Endothelial cell of umbilical vein (primary cell): ENCODE measurements at regions not wholly inside any gene's neighbourhood (a gene's known extent, or its start where the extent isn't known, plus 50 kb on each side); places are given as distances from the start of the nearest gene placed in this dataset.

Experiments used
- BruUV-seq: library from RNA; stranded (reverse); fragments of 400-500 nt; replicated peaks from 2 replicates; lab custom pipeline; 2021; lab: Mats Ljungman, UMichigan
- CTCF ChIA-PET: fragments of 300-600, 350-600 bp; sonication (Branson Sonifier 250); formaldehyde crosslinking; loops from one replicate; lab custom pipeline; 2021; ENCODE audit warnings: antibody characterized with exemption, inconsistent platforms; lab: Charles Lee
- POLR2A ChIA-PET: fragments of 300-600, 350-600 bp; sonication (Branson Sonifier 250); formaldehyde crosslinking; loops from one replicate; lab custom pipeline; 2021; ENCODE audit warnings: antibody characterized with exemption, inconsistent platforms; lab: Charles Lee
- DNase-seq: peaks from one replicate; pipeline ENCODE4 v3.0.0-alpha.2; 2011; ENCODE audit warnings: low read depth, low spot score
- FAIRE-seq: peaks from 2 replicates; lab custom pipeline; 2011; peaks lifted over from hg19 to GRCh38; lab: Jason Lieb, UNC
- H2AFZ ChIP-seq: 2 replicates; pipeline ENCODE4 v1.6.0; 2012; ENCODE audit warnings: low read depth, low read length, control low read depth, inconsistent platforms
- H3K27ac ChIP-seq: 2 replicates; pipeline ENCODE4 v1.5.1; 2011; ENCODE audit warnings: low read depth, mild to moderate bottlenecking, control low read depth, low read length, moderate library complexity; ENCODE audit not compliant: insufficient read depth
- H3K27me3 ChIP-seq, 2 experiments: 2 replicates each; pipeline versions ENCODE4 v1.6.0 to v1.6.1; 2011; ENCODE audit warnings: low read length in 2 of 2, mixed read lengths in 1 of 2; ENCODE audit not compliant: control insufficient read depth in 2 of 2, insufficient read depth in 2 of 2
- H3K36me3 ChIP-seq, 2 experiments: 2 replicates in 1 of 2; 3 replicates in 1 of 2; pipeline ENCODE4 v1.5.1; 2011; ENCODE audit warnings: low read length in 2 of 2, mild to moderate bottlenecking in 1 of 2, moderate library complexity in 1 of 2; ENCODE audit not compliant: control insufficient read depth in 2 of 2, insufficient read depth in 2 of 2; ENCODE audit errors: extremely low read depth in 1 of 2
- H3K4me1 ChIP-seq: 3 replicates; pipeline ENCODE4 v1.5.1; 2011; ENCODE audit warnings: mild to moderate bottlenecking, low read length; ENCODE audit not compliant: control insufficient read depth, insufficient read depth; ENCODE audit errors: extremely low read depth
- H3K4me2 ChIP-seq: 2 replicates; pipeline ENCODE4 v1.6.1; 2011; ENCODE audit warnings: low read length, control low read depth, mixed read lengths; ENCODE audit not compliant: insufficient read depth
- H3K4me3 ChIP-seq, 3 experiments: fragments of 200-600 bp in 1 of 3; sonication (generic), shearing (Covaris generic) in 1 of 3; replicated peaks in 1 of 3; 2 replicates each; pipeline ENCODE4 v1.5.1; 2011 to 2016; ENCODE audit warnings: control low read depth in 3 of 3, low read length in 3 of 3, mild to moderate bottlenecking in 2 of 3, inconsistent platforms in 1 of 3, low read depth in 1 of 3, moderate library complexity in 1 of 3; ENCODE audit not compliant: insufficient read depth in 1 of 3
- H3K79me2 ChIP-seq: 2 replicates; pipeline ENCODE4 v1.6.0; 2012; ENCODE audit warnings: low read length, inconsistent platforms; ENCODE audit not compliant: control insufficient read depth, insufficient read depth
- H3K9ac ChIP-seq: replicated peaks from 2 replicates; pipeline ENCODE3; 2011; ENCODE audit warnings: low read length, control low read depth; ENCODE audit not compliant: insufficient read depth; ENCODE audit errors: extremely low read depth
- H3K9me1 ChIP-seq: replicated peaks from 3 replicates; pipeline ENCODE4 v1.6.0; 2011; ENCODE audit warnings: mild to moderate bottlenecking, low read length; ENCODE audit not compliant: control insufficient read depth, insufficient read depth; ENCODE audit errors: extremely low read depth
- H3K9me3 ChIP-seq: replicated peaks from 2 replicates; pipeline ENCODE4 v1.5.1; 2012; ENCODE audit warnings: low read length, inconsistent platforms; ENCODE audit not compliant: control insufficient read depth, insufficient read depth
- H4K20me1 ChIP-seq: replicated peaks from 2 replicates; pipeline ENCODE3; 2011; ENCODE audit warnings: mild to moderate bottlenecking, low read length; ENCODE audit not compliant: control insufficient read depth, insufficient read depth; ENCODE audit errors: extremely low read depth
- EZH2 ChIP-seq: IDR thresholded peaks from 2 replicates; pipeline ENCODE4 v1.6.1; 2012; ENCODE audit warnings: borderline replicate concordance, low read depth, mild to moderate bottlenecking, moderate library complexity, low read length, inconsistent platforms; ENCODE audit not compliant: severe bottlenecking
- FOS ChIP-seq: IDR thresholded peaks from 2 replicates; pipeline ENCODE4 v1.6.1; 2011; ENCODE audit warnings: mild to moderate bottlenecking, low read length, moderate library complexity, borderline replicate concordance; ENCODE audit not compliant: insufficient read depth
- GATA2 ChIP-seq: IDR thresholded peaks from 2 replicates; pipeline ENCODE4 v1.7.0; 2011; ENCODE audit warnings: low read depth, mild to moderate bottlenecking, moderate library complexity, mixed read lengths, low read length; ENCODE audit not compliant: insufficient read length, insufficient read depth
- JUN ChIP-seq: IDR thresholded peaks from 2 replicates; pipeline ENCODE4 v1.6.1; 2011; ENCODE audit warnings: borderline replicate concordance, low read depth; ENCODE audit not compliant: insufficient read length, insufficient read depth
- MYC ChIP-seq: IDR thresholded peaks from one replicate; pipeline ENCODE4 v1.6.1; 2011; ENCODE audit warnings: mild to moderate bottlenecking, low read depth, low read length
- POLR2A ChIP-seq: IDR thresholded peaks from 2 replicates; pipeline ENCODE4 v1.6.1; 2012; ENCODE audit warnings: low read depth, mild to moderate bottlenecking, control low read depth, low read length
- POLR2AphosphoS5 ChIP-seq: IDR thresholded peaks from 2 replicates; pipeline ENCODE4 v1.6.1; 2012; ENCODE audit warnings: low read depth, mild to moderate bottlenecking, control low read depth, low read length, moderate library complexity; ENCODE audit not compliant: insufficient read depth
- dilution Hi-C: fragments of 300-500 bp; cut with MboI; formaldehyde crosslinking; loops from one replicate; pipeline ENCODE4 v1.15.0; 2019; ENCODE audit warnings: low sequenced_read_pairs; ENCODE audit not compliant: extremely low pct_ligation_motif_present
- intact Hi-C: fragments of 100-400 bp; cut with micrococcal nuclease; formaldehyde crosslinking; loops from one replicate; pipeline ENCODE4 v1.10.0; 2022
- TF ChIP-seq, protein P1 (sequence below): IDR thresholded peaks from 2 replicates; pipeline ENCODE4 v1.6.1; 2011; ENCODE audit not compliant: insufficient read depth, insufficient read length
- TF ChIP-seq, protein P2 (sequence below), 2 donors: IDR thresholded peaks; 1 replicate in 1 of 2; 2 replicates in 1 of 2; pipeline ENCODE4 v1.5.1; 2011; ENCODE audit warnings: low read length in 2 of 2, mild to moderate bottlenecking in 2 of 2, moderate library complexity in 2 of 2, control low read depth in 1 of 2, inconsistent platforms in 1 of 2, low read depth in 1 of 2; ENCODE audit not compliant: insufficient read depth in 1 of 2; ENCODE audit errors: extremely low read depth in 1 of 2

DNA sequence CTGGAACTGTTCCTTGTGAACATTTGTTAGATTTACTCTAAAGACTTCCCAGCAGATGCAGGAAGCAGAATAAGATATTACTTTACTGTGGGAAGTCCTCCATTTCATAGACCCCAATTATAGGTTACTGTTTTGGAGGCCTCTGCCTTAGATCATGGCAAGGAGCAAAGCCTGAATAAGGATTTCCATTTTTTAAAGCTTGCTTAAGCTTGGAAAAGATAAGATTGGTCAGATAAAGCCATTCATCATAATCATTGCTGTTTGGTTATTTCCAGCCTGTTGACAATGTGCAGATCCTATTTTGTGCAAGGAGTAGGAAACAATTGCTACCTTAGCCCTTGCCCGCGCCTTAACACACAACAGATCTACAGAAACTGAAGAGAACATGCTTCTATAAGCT is 129.5 kb upstream of the ITGA1 start:
- CTCF ChIA-PET = interaction anchor here (1.0 to 4.6 kb wide), 6 partner anchors 12 to 1701 kb away, joined by 3 to 39 read pairs (median 4); no protein-coding TSS in a partner anchor

More for the DNA sequence above, 129.5 kb upstream of the ITGA1 start:
- no peaks in the 10 kb centered on the region for H3K9me3 ChIP-seq
- no peaks in the 10 kb centered on the region for H3K79me2 ChIP-seq
- DNase-seq (no peak), FAIRE-seq (no peak)
- H3K27ac ChIP-seq = no peak overlapping the region
- H3K36me3 ChIP-seq = no peaks in the 10 kb centered on the region
- H3K4me2 ChIP-seq = no peak overlapping the region
- BruUV-seq = no TSS peak
- H2AFZ ChIP-seq = no peak overlapping the region
- H4K20me1 ChIP-seq = no peaks in the 10 kb centered on the region
- dilution Hi-C loops = no loop called here
- no peaks in the 10 kb centered on the region for H3K9me1 ChIP-seq
- POLR2A ChIA-PET = no interaction called here
- no peak overlapping the region for H3K4me3 ChIP-seq
- intact Hi-C loops = loop anchor here (5.0 kb wide), 1 partner anchor 1276 kb away; the partner anchor contains the start of gene ISL1
- TF ChIP-seq GATA2 = no peak
- TF ChIP-seq JUN = no peak
- TF ChIP-seq EZH2 = no peak
- TF ChIP-seq, protein P1, sequence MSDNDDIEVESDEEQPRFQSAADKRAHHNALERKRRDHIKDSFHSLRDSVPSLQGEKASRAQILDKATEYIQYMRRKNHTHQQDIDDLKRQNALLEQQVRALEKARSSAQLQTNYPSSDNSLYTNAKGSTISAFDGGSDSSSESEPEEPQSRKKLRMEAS = no peak
- no peak for TF ChIP-seq FOS
- TF ChIP-seq MYC = no peak
- TF ChIP-seq, protein P2, sequence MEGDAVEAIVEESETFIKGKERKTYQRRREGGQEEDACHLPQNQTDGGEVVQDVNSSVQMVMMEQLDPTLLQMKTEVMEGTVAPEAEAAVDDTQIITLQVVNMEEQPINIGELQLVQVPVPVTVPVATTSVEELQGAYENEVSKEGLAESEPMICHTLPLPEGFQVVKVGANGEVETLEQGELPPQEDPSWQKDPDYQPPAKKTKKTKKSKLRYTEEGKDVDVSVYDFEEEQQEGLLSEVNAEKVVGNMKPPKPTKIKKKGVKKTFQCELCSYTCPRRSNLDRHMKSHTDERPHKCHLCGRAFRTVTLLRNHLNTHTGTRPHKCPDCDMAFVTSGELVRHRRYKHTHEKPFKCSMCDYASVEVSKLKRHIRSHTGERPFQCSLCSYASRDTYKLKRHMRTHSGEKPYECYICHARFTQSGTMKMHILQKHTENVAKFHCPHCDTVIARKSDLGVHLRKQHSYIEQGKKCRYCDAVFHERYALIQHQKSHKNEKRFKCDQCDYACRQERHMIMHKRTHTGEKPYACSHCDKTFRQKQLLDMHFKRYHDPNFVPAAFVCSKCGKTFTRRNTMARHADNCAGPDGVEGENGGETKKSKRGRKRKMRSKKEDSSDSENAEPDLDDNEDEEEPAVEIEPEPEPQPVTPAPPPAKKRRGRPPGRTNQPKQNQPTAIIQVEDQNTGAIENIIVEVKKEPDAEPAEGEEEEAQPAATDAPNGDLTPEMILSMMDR (IDR thresholded peaks at IDR 0.05; ENCODE audit: extremely low read depth in 1 of 2, insufficient read depth in 1 of 2, low read depth in 1 of 2, low read length in 2 of 2) = no peak
- TF ChIP-seq POLR2AphosphoS5 = no peak
- no peak for TF ChIP-seq POLR2A
- no peak overlapping the region for H3K9ac ChIP-seq
- H3K4me1 ChIP-seq = no peaks in the 10 kb centered on the region
- peaks cover 7 to 19% of the 10 kb centered on the region in 2 experiments for H3K27me3 ChIP-seq
